Colon (tissue), 2 donors: ENCODE measurements at regions not wholly inside any gene's neighbourhood (a gene's known extent, or its start where the extent isn't known, plus 50 kb on each side); places are given as distances from the start of the nearest gene placed in this dataset.

Source experiments
- FAIRE-seq: peaks from 2 replicates; lab custom pipeline; 2012; peaks lifted over from hg19 to GRCh38; lab: Jason Lieb, UNC
- donor health status: control.
- donor health status: control.

- FAIRE-seq, result no peak
These were observed 443.8 kb downstream of the GATA3 start for GRCh38 chr10:8498290-8498689.

GRCh38 chr10:8498881-8499280 lies 444.4 kb downstream of the GATA3 start:
- FAIRE-seq, result no peak

- no peak for FAIRE-seq
These were observed 444.8 kb downstream of the GATA3 start for GRCh38 chr10:8499312-8499711.

GRCh38 chr10:8499752-8500390 lies 445.4 kb downstream of the GATA3 start:
- FAIRE-seq, result no peak

- FAIRE-seq, result no peak
These were observed 448.1 kb downstream of the GATA3 start for GRCh38 chr10:8502573-8502972.

- no peak for FAIRE-seq
These were observed 450.0 kb downstream of the GATA3 start for GRCh38 chr10:8504499-8504898.

- no peak for FAIRE-seq
These were observed 452.7 kb downstream of the GATA3 start for GRCh38 chr10:8507156-8507555.

GRCh38 chr10:8508882-8509281 lies 454.4 kb downstream of the GATA3 start:
- no peak for FAIRE-seq

GRCh38 chr10:8510471-8510870 lies 456.0 kb downstream of the GATA3 start:
- FAIRE-seq, result no peak

- FAIRE-seq, result no peak
These were observed 456.5 kb downstream of the GATA3 start for GRCh38 chr10:8511026-8511425.

GRCh38 chr10:8513155-8514147 lies 459.0 kb downstream of the GATA3 start:
- FAIRE-seq, result no peak

- no peak for FAIRE-seq
These were observed 465.9 kb downstream of the GATA3 start for GRCh38 chr10:8520382-8520781.

GRCh38 chr10:8527773-8528172 lies 473.3 kb downstream of the GATA3 start:
- no peak for FAIRE-seq

GRCh38 chr10:8531116-8531515 lies 476.6 kb downstream of the GATA3 start:
- no peak for FAIRE-seq

GRCh38 chr10:8532647-8533046 lies 478.2 kb downstream of the GATA3 start:
- FAIRE-seq, result no peak

- no peak for FAIRE-seq
These were observed 479.0 kb downstream of the GATA3 start for GRCh38 chr10:8533462-8533861.

GRCh38 chr10:8534096-8534495 lies 479.6 kb downstream of the GATA3 start:
- FAIRE-seq, result no peak

GRCh38 chr10:8534891-8535290 lies 480.4 kb downstream of the GATA3 start:
- no peak for FAIRE-seq

- no peak for FAIRE-seq
These were observed 484.6 kb downstream of the GATA3 start for GRCh38 chr10:8539056-8539455.

GRCh38 chr10:8543361-8544056 lies 489.0 kb downstream of the GATA3 start:
- no peak for FAIRE-seq

- no peak for FAIRE-seq
These were observed 489.5 kb downstream of the GATA3 start for GRCh38 chr10:8544057-8544380.

- no peak for FAIRE-seq
These were observed 490.0 kb downstream of the GATA3 start for GRCh38 chr10:8544500-8544899.

- FAIRE-seq, result no peak
These were observed 500.1 kb downstream of the GATA3 start for GRCh38 chr10:8554574-8554973.
